ENCODE measurements at regions not wholly inside any gene's neighbourhood (a gene's known extent, or its start where the extent isn't known, plus 50 kb on each side); places are given as distances from the start of the nearest gene placed in this dataset.

DNA sequence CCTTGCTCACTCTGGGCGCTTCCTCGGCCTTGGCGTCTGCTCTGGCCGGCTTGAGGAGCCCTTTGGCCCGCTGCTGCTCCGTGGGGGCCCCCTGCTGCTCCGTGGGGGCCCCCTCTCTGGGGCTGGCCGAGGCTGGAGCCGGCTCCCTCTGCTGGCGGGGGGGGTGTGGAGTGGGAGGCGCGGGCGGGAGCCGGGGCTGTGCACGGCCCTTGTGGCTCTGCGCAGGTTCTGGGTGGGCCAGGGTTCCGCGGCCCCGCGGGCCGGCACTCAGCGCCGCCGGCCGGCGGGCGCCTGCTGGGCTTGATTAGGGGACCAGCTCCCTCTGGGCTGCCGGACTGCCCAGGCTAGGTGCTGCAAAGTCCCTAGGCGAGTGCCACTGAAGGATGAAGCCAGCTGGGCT lies 436.2 kb downstream of the SLITRK6 start:
- TF ChIP-seq, protein P1, sequence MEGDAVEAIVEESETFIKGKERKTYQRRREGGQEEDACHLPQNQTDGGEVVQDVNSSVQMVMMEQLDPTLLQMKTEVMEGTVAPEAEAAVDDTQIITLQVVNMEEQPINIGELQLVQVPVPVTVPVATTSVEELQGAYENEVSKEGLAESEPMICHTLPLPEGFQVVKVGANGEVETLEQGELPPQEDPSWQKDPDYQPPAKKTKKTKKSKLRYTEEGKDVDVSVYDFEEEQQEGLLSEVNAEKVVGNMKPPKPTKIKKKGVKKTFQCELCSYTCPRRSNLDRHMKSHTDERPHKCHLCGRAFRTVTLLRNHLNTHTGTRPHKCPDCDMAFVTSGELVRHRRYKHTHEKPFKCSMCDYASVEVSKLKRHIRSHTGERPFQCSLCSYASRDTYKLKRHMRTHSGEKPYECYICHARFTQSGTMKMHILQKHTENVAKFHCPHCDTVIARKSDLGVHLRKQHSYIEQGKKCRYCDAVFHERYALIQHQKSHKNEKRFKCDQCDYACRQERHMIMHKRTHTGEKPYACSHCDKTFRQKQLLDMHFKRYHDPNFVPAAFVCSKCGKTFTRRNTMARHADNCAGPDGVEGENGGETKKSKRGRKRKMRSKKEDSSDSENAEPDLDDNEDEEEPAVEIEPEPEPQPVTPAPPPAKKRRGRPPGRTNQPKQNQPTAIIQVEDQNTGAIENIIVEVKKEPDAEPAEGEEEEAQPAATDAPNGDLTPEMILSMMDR (IDR thresholded peaks at IDR 0.05) = no peak
- TF ChIP-seq POLR2A (IDR thresholded peaks at IDR 0.05) = no peak
